SU-DHL-6 (cell line): ENCODE measurements at regions not wholly inside any gene's neighbourhood (a gene's known extent, or its start where the extent isn't known, plus 50 kb on each side); places are given as distances from the start of the nearest gene placed in this dataset.
"Not testable (repeated sequence)": the region's sequence is repeated elsewhere in the genome, so short reads cannot be mapped to it uniquely, and the experiment has no call there.

Experiments
- EZH2phosphoT487 ChIP-seq: fragments of 200-600 bp; sonication (generic), shearing (Covaris generic); conservative IDR thresholded peaks from 2 replicates; pipeline ENCODE4 v1.6.1; 2018; ENCODE audit warnings: mild to moderate bottlenecking, antibody characterized with exemption, low read length, moderate library complexity, mixed read lengths
- TF ChIP-seq, protein P1 (sequence below): fragments of 200-600 bp; sonication (generic); IDR thresholded peaks from one replicate; pipeline ENCODE4 v1.5.1; 2017; ENCODE audit warnings: antibody characterized with exemption, mild to moderate bottlenecking, low read length, moderate library complexity; ENCODE audit not compliant: insufficient read depth, poor library complexity, severe bottlenecking

DNA sequence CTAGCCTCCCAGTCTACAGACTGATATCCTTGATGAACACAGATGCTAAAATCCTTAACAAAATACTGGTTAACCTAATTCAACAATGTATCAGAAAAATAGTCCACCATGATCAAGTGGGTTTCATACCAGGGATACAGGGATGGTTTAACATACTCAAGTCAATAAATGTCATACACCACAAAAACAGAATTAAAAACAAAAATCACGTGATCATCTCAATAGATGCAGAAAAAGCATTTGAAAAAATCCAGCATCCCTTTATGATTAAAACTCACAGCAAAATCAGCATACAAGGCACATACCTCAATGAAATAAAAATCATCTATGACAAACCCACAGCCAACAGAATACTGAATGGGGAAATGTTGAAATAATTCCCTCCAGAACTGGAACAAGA is 685.7 kb upstream of the DPPA4 start:
- TF ChIP-seq EZH2phosphoT487, result not testable (repeated sequence)
- TF ChIP-seq, protein P1, sequence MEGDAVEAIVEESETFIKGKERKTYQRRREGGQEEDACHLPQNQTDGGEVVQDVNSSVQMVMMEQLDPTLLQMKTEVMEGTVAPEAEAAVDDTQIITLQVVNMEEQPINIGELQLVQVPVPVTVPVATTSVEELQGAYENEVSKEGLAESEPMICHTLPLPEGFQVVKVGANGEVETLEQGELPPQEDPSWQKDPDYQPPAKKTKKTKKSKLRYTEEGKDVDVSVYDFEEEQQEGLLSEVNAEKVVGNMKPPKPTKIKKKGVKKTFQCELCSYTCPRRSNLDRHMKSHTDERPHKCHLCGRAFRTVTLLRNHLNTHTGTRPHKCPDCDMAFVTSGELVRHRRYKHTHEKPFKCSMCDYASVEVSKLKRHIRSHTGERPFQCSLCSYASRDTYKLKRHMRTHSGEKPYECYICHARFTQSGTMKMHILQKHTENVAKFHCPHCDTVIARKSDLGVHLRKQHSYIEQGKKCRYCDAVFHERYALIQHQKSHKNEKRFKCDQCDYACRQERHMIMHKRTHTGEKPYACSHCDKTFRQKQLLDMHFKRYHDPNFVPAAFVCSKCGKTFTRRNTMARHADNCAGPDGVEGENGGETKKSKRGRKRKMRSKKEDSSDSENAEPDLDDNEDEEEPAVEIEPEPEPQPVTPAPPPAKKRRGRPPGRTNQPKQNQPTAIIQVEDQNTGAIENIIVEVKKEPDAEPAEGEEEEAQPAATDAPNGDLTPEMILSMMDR, result not testable (repeated sequence)
